HG02678 (cell line): ENCODE measurements at regions not wholly inside any gene's neighbourhood (a gene's known extent, or its start where the extent isn't known, plus 50 kb on each side); places are given as distances from the start of the nearest gene placed in this dataset.
"Not testable (repeated sequence)": the region's sequence is repeated elsewhere in the genome, so short reads cannot be mapped to it uniquely, and the experiment has no call there.

Source experiments
- ATAC-seq: cut with Tn5 transposase; IDR thresholded peaks from one replicate; pipeline ENCODE4 v1.9.1; 2021; ENCODE audit warnings: mild to moderate bottlenecking, moderate library complexity; ENCODE audit not compliant: unreplicated experiment

GRCh38 chr20:53819973-53820451 lies 226.4 kb upstream of the ZNF217 start:
- no peak for ATAC-seq

GRCh38 chr20:53818457-53819177 lies 225.0 kb upstream of the ZNF217 start:
- ATAC-seq: no peak

GRCh38 chr20:53817513-53817912 lies 223.9 kb upstream of the ZNF217 start:
- ATAC-seq: not testable (repeated sequence)

- ATAC-seq: no peak
Measured at GRCh38 chr20:53816872-53817398, 223.3 kb upstream of the ZNF217 start.

DNA sequence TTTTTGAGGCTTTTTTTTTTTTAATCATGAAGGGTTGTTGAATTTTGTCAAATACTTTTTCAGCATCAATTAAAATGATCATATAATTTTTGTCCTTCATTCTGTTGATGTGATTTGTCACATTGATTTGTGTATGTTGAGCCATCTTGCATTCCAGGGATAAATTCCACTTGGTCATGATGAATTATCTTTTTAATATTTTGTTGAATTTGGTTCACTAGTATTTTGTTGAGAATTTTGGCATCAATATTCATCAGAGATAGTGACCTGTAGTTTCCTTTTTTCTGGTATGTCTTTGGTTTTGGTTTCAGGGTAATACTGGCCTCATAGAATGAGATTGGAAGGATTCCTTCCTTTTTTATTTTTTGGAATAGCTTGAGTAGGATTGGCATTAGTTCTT lies 221.9 kb upstream of the ZNF217 start:
- ATAC-seq: no peak

GRCh38 chr20:53814060-53814459 lies 220.4 kb upstream of the ZNF217 start:
- no peak for ATAC-seq

DNA sequence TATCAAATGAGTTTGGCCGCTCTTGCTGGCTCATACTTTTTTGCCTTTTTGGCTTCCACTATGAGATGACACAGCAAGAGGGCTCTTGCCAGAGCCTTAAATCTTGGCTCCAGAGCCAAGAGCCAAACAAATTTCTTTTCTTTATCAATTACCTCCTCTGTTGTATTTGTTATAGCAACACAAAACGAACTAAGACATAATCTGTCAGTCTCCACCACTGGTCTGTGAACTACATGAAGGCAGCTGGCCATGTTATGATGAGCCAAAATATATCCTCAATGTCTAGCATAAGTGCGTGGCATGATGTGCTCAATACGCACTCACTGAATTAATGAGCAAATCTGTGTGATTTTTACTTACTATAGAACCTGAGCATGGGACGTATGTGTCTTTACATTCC lies 220.0 kb upstream of the ZNF217 start:
- ATAC-seq: no peak

DNA sequence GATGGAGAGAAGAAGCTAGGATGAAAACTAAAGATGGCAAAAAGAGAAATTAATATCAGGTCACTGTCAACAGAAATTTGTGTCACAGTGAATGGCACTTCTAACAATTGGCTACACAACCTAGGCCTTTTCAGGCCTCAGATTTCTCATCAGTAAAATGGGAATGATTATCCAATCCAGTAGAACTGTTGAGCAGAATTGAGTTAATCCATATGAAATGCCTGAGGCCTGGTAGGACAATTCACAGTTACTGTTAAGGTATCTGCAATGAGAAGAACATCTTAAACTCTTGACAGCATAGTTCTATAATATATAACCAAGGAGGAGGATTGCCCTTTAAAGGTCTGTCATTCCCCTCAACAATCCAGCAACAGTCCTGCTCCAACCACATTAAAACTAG lies 217.9 kb upstream of the ZNF217 start:
- no peak for ATAC-seq

GRCh38 chr20:53810661-53811355 lies 217.2 kb upstream of the ZNF217 start:
- ATAC-seq: no peak

DNA sequence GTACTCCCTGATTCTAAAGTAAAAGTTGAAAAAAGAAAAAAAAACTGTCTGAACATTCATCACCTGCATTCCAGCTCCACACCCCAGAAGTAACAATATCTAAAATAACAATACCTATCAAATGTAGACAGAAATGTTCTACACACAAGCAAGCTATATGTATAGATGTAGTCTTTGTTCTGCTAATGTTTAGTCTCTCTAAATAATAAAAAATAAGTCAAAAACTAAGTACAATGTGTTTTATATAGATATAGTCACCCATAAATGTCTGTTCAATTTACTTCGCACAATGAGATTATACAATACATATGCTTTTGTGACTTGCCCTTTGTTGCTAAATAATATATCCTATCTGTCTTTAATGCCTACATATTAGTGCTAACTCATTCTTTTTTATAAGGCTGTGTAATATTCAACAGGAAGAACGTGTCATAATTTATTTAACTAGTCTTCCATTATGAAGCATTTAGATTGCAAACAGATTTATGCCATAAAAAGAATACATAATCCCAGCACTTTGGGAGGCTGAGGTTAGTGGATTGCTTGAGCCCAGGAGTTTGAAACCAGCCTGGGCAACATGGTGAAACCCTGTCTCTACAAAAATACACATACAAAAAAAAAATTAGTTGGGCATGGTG lies 216.2 kb upstream of the ZNF217 start:
- no peak for ATAC-seq

DNA sequence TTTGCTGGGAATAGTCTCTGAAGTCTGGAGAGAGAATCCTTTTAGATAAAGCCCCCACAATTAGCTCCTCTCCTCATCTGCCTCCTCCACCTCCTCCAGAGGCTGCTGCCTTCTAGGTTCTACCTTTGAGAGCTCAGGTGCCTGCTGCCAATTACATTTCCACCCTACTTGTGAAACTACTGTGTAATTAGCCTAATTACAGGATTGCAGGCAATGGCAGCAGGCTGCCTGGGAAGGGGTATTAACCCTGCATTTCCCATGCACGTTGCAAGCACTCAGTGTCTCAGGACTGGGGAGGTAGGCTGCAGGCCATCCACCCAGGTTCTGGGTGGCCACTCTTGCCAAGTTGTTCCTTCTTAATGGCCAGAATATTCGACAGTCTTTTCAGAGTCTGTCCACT lies 215.6 kb upstream of the ZNF217 start:
- ATAC-seq: no peak

GRCh38 chr20:53808733-53809132 lies 215.1 kb upstream of the ZNF217 start:
- no peak for ATAC-seq

DNA sequence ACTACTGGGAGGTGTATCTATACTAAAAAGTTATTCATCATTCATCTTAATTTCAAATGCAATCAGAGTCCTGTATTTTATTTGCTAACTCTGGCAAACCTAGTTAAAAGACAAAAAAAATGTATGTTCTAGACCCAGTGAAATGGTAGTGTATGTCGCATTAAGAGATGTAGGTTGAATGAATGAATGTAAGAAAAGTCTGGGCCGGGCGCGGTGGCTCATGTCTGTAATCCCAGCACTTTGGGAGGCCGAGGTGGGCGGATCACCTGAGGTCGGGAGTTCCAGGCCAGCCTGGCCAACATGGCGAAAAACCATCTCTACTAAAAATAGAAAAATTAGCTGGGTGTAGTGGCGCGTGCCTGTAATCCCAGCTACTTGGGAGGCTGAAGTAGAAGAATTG lies 214.7 kb upstream of the ZNF217 start:
- not testable (repeated sequence) for ATAC-seq

DNA sequence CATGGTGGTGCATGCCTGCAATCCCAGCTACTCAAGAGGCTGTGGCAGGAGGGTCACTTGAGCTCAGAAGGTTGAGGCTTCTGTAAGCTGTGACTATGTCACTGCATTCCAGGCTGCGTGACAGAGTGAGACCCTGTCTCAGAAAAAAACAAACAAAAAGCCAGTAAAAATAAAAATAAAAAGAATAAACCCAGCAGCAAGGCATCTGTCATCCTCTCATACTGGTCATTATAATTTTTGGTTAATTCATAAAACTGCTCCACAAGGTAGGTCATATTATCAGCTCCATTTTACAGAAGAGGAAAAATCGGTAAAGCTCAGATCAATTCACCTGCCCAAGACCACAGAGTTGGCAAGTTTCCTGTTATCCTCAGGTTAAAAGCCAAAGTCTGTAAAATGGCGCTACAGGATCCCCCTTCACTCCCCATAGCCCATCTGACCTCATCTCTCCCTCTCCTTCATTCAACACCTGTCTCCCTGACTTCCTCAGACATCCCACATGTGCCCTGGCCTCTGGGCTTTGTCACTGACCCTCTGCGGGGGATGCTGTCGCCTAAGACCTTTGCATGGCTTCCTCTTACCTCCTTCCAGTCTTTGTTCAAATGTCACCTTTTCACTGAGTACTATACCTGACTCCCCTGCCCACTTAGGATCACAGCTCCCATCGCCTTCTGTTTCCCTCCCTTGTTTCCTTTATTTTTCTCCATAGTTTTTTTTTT lies 213.2 kb upstream of the ZNF217 start:
- no peak for ATAC-seq

GRCh38 chr20:53805895-53806384 lies 212.3 kb upstream of the ZNF217 start:
- ATAC-seq: no peak

- no peak for ATAC-seq
Measured at GRCh38 chr20:53804920-53805894, 211.6 kb upstream of the ZNF217 start.

GRCh38 chr20:53804308-53804707 lies 210.7 kb upstream of the ZNF217 start:
- ATAC-seq: not testable (repeated sequence)

DNA sequence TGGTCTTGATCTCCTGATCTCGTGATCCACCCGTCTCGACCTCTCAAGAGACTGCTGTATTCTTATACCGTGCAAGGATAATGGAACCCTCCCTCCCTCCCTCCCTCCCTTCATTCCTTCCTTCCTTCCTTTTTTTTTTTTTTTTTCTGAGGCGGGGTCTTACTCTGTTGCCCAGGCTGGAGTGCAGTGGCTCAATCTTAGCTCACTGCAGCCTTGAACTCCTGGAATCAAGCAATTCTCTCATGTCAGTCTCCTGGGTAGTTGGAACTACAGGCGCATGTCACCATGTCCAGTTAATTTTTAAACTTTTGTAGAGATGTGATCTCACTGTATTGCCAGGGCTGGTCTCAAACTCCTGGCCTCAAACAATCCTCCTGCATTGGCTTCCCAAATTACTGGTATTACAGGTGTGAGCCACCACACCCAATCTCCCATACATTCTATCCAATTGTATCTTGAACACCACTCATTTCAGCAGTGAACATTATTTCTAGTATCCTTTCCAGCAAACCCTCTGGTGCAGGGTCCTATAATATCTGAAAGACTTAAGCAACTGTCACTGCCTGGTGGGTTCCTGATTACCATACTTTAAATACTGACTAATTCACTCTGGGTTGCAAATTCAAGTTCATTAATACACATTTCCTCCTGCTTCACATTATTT lies 210.0 kb upstream of the ZNF217 start:
- ATAC-seq: no peak
